ENCODE measurements at regions not wholly inside any gene's neighbourhood (a gene's known extent, or its start where the extent isn't known, plus 50 kb on each side); places are given as distances from the start of the nearest gene placed in this dataset.

- BruUV-seq (replicated peaks) = no TSS peak
- H2AFZ ChIP-seq (ENCODE audit: low read depth, low read length) = no peak overlapping the region
- POLR2A ChIA-PET = no interaction called here
- H3K9me1 ChIP-seq (replicated peaks; ENCODE audit: control insufficient read depth, extremely low read depth, insufficient read depth, low read length) = no peaks in the 10 kb centered on the region
- no peaks in the 10 kb centered on the region for H3K79me2 ChIP-seq (ENCODE audit: control insufficient read depth, insufficient read depth, low read length)
- no peak overlapping the region for H3K27ac ChIP-seq (ENCODE audit: insufficient read depth, low read depth, low read length)
- CTCF ChIA-PET = interaction anchor here (4.9 kb wide), 1 partner anchor 1712 kb away, joined by 44 read pairs; no protein-coding TSS in a partner anchor
- no peak overlapping the region for H3K9ac ChIP-seq (replicated peaks; ENCODE audit: extremely low read depth, insufficient read depth, low read length)
- no peaks in the 10 kb centered on the region for H3K4me1 ChIP-seq (ENCODE audit: control insufficient read depth, extremely low read depth, insufficient read depth, low read length)
- H3K9me3 ChIP-seq (replicated peaks; ENCODE audit: control insufficient read depth, insufficient read depth, low read length) = no peaks in the 10 kb centered on the region
- no peak overlapping the region for H3K4me2 ChIP-seq (ENCODE audit: insufficient read depth, low read length)
- H3K36me3 ChIP-seq (ENCODE audit: control insufficient read depth in 2 of 2, extremely low read depth in 1 of 2, insufficient read depth in 2 of 2, low read length in 2 of 2) = no peaks in the 10 kb centered on the region
- intact Hi-C loops (cut with micrococcal nuclease) (loop anchor here (5.0 to 10.0 kb wide), 3 partner anchors 256 to 978 kb away; no protein-coding TSS in a partner anchor), dilution Hi-C loops (cut with MboI; ENCODE audit: extremely low pct_ligation_motif_present, low sequenced_read_pairs) (no loop called here)
- TF ChIP-seq POLR2AphosphoS5 (IDR thresholded peaks at IDR 0.05; ENCODE audit: insufficient read depth, low read depth, low read length) = no peak
- no peak for TF ChIP-seq CTCF (IDR thresholded peaks at IDR 0.05; ENCODE audit: extremely low read depth in 1 of 2, insufficient read depth in 1 of 2, low read depth in 1 of 2, low read length in 2 of 2)
- TF ChIP-seq MAX (IDR thresholded peaks at IDR 0.05; ENCODE audit: insufficient read depth, insufficient read length) = no peak
- no peak for TF ChIP-seq JUN (IDR thresholded peaks at IDR 0.05; ENCODE audit: borderline replicate concordance, insufficient read depth, insufficient read length, low read depth)
- no peak for TF ChIP-seq MYC (IDR thresholded peaks at IDR 0.05; ENCODE audit: low read depth, low read length)
- TF ChIP-seq GATA2 (IDR thresholded peaks at IDR 0.05; ENCODE audit: insufficient read depth, insufficient read length, low read depth, low read length) = no peak
- no peak for TF ChIP-seq FOS (IDR thresholded peaks at IDR 0.05; ENCODE audit: borderline replicate concordance, insufficient read depth, low read length)
- TF ChIP-seq EZH2 (IDR thresholded peaks at IDR 0.05; ENCODE audit: borderline replicate concordance, low read depth, low read length, severe bottlenecking) = no peak
- no peak for TF ChIP-seq POLR2A (IDR thresholded peaks at IDR 0.05; ENCODE audit: low read depth, low read length)
- H3K27me3 ChIP-seq (ENCODE audit: control insufficient read depth in 2 of 2, insufficient read depth in 2 of 2, low read length in 2 of 2) = no peaks in the 10 kb centered on the region
- DNase-seq (ENCODE audit: low read depth, low spot score) (no peak), FAIRE-seq (no peak)
- H3K4me3 ChIP-seq (replicated peaks in 1 of 3; ENCODE audit: insufficient read depth in 1 of 3, low read depth in 1 of 3, low read length in 3 of 3) = no peak overlapping the region
- no peaks in the 10 kb centered on the region for H4K20me1 ChIP-seq (replicated peaks; ENCODE audit: control insufficient read depth, extremely low read depth, insufficient read depth, low read length)
Observed at GRCh38 chr1:165070675-165071074, 285.8 kb downstream of the LMX1A start.

Data from endothelial cell of umbilical vein (primary cell).